ENCODE measurements at regions not wholly inside any gene's neighbourhood (a gene's known extent, or its start where the extent isn't known, plus 50 kb on each side); places are given as distances from the start of the nearest gene placed in this dataset.

GRCh38 chr4:166153548-166153947, 280.5 kb downstream of the TLL1 start:
- DNase-seq (ENCODE audit: low read depth) = no peak
- TF ChIP-seq, protein P1, sequence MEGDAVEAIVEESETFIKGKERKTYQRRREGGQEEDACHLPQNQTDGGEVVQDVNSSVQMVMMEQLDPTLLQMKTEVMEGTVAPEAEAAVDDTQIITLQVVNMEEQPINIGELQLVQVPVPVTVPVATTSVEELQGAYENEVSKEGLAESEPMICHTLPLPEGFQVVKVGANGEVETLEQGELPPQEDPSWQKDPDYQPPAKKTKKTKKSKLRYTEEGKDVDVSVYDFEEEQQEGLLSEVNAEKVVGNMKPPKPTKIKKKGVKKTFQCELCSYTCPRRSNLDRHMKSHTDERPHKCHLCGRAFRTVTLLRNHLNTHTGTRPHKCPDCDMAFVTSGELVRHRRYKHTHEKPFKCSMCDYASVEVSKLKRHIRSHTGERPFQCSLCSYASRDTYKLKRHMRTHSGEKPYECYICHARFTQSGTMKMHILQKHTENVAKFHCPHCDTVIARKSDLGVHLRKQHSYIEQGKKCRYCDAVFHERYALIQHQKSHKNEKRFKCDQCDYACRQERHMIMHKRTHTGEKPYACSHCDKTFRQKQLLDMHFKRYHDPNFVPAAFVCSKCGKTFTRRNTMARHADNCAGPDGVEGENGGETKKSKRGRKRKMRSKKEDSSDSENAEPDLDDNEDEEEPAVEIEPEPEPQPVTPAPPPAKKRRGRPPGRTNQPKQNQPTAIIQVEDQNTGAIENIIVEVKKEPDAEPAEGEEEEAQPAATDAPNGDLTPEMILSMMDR (IDR thresholded peaks at IDR 0.05; ENCODE audit: insufficient read depth, low read depth, low read length, missing control alignments) = no peak

DNA sequence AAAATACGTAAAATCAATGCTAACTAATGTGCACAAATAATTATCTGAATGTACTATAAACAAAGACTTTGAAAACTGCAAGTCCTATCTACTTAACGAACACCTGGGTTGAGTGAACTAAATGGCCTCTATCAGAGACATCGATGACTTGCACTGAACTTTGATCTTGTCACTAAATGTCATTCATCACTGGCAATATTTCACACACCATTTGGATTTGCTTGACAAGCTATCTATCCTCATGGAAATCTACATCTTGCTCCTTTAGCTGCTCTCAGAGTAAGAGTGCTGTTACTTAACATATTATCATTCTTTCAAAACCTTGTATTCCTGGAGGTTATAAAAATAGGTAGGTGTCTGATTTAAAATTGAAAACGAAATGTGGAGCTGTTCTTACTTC, 289.3 kb downstream of the TLL1 start:
- no peak overlapping the region for H3K4me3 ChIP-seq (ENCODE audit: low read length)
- TF ChIP-seq, protein P1 (IDR thresholded peaks at IDR 0.05; ENCODE audit: insufficient read depth, low read depth, low read length, missing control alignments) = no peak
- DNase-seq (ENCODE audit: low read depth) = no peak

More at GRCh38 chr4:166153548-166153947, 280.5 kb downstream of the TLL1 start:
- H3K4me3 ChIP-seq (ENCODE audit: low read length) = no peak overlapping the region

DNA sequence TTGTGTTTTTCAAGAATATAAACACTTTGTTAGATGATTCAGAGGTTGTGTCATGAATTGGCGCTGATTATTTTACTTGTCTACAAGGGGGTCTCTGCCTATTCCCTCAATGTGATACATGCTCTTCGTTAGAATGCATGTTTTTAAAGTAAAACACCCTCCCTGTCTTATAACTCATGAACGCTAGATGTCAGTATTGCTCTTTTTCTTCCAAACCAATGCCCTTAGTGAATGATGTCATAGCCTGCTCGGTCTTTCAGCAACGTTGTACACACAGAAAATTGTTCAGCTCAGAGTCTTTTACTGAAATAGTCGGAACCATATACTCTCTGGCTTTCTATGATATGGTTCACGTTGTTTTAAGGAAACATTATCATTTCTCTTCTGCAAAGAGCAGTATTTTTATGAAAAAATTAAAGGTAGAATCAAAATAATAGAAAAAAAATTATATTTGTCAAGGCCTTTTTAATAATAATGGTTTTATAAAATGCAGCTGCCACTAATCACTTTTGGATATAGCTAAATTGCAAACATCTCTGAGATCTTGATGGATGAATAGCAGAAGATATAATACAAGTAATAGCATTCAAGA, 292.9 kb downstream of the TLL1 start:
- no peak overlapping the region for H3K4me3 ChIP-seq (ENCODE audit: low read length)
- DNase-seq (ENCODE audit: low read depth) = peak; percentile 79
- TF ChIP-seq, protein P1 (IDR thresholded peaks at IDR 0.05; ENCODE audit: insufficient read depth, low read depth, low read length, missing control alignments) = peak; percentile 70

DNA sequence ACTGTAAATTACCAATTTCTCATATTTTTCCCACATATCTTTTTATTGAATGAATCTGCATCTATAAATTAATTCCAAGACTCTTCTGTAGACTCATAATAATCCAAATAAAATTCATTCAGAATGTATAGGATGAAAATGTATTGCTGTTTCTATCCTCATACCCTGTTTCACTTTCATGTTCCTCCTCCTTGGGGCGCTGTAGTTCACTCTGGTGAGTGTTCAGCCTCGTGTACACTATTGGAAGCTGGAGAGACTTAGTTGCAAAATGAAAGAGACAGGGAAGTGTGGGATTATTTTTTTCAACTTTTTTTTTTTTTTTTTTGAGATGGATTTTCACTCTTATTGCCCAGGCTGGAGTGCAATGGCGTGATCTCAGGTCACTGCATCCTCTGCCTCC, 296.1 kb downstream of the TLL1 start:
- DNase-seq (ENCODE audit: low read depth) = peak; percentile 52
- TF ChIP-seq, protein P1 (IDR thresholded peaks at IDR 0.05; ENCODE audit: insufficient read depth, low read depth, low read length, missing control alignments) = peak; percentile 57
- H3K4me3 ChIP-seq (ENCODE audit: low read length) = no peak overlapping the region

GRCh38 chr4:166172619-166173018, 299.6 kb downstream of the TLL1 start:
- H3K4me3 ChIP-seq (ENCODE audit: low read length) = no peak overlapping the region
- no peak for DNase-seq (ENCODE audit: low read depth)
- TF ChIP-seq, protein P1 (IDR thresholded peaks at IDR 0.05; ENCODE audit: insufficient read depth, low read depth, low read length, missing control alignments) = no peak

GRCh38 chr4:166174717-166175490, 301.9 kb downstream of the TLL1 start:
- peak; percentile 61 for DNase-seq (ENCODE audit: low read depth)
- TF ChIP-seq, protein P1 (IDR thresholded peaks at IDR 0.05; ENCODE audit: insufficient read depth, low read depth, low read length, missing control alignments) = no peak
- H3K4me3 ChIP-seq (ENCODE audit: low read length) = no peak overlapping the region

All from epithelial cell of esophagus (primary cell).